ENCODE measurements at regions not wholly inside any gene's neighbourhood (a gene's known extent, or its start where the extent isn't known, plus 50 kb on each side); places are given as distances from the start of the nearest gene placed in this dataset.

DNA sequence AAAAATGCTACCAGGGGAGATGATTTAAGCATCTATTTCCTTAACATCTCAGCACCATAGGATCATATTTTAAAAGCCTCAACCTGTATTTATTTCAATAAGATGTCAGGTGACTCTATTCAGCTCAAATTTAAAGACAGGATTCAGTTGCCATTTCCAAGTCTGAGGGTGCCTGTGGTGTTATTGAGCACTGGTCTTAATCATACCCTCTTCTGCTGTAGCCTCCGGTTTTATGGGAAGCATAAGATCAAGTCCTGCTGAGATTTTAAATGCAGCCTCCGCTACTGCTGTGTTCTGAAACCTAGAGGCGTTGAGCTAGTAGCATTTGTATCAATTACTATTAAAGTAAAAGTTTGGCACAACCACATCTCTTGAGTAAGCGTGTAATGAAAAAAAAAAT lies 185.7 kb upstream of the NWD2 start:
- H3K4me2 ChIP-seq (replicated peaks; ENCODE audit: extremely low read depth, low read length, poor library complexity, severe bottlenecking), result no peak overlapping the region
- H3K36me3 ChIP-seq (replicated peaks in 1 of 2; ENCODE audit: control insufficient read depth in 1 of 2, insufficient read depth in 2 of 2, low read length in 2 of 2), result no peaks in the 10 kb centered on the region
- no peaks in the 10 kb centered on the region for H3K27me3 ChIP-seq (ENCODE audit: control insufficient read depth in 2 of 2, insufficient read depth in 2 of 2, low read length in 2 of 2)
- no peak overlapping the region for H3K9ac ChIP-seq (ENCODE audit: insufficient read depth, low read length, poor library complexity, severe bottlenecking)
- Mint-ChIP-seq H3K36me3 (no peaks in the 10 kb centered on the region), H3K27me3 (ENCODE audit: low read depth in 3 of 3) (peaks cover 0 to 3% (median 2%) of the 10 kb centered on the region in 3 donors), H3K27ac (no peak overlapping the region), H3K4me3 (no peak overlapping the region), H3K4me1 (no peaks in the 10 kb centered on the region), H3K9me3 (peaks cover 0 to 6% (median 0%) of the 10 kb centered on the region in 7 donors)
- H3K4me3 ChIP-seq (replicated peaks in 1 of 3; ENCODE audit: low read depth in 2 of 3, low read length in 3 of 3), result no peak overlapping the region
- H3K9me3 ChIP-seq (replicated peaks in 1 of 2; ENCODE audit: control insufficient read depth in 1 of 2, insufficient read depth in 1 of 2, low read length in 2 of 2), result no peaks in the 10 kb centered on the region
- H3K27ac ChIP-seq (ENCODE audit: low read depth in 1 of 2, low read length in 2 of 2), result no peak overlapping the region
- H4K20me1 ChIP-seq (ENCODE audit: insufficient read depth, low read length), result no peaks in the 10 kb centered on the region
- no peak overlapping the region for H2AFZ ChIP-seq (ENCODE audit: insufficient read depth, low read depth, low read length, poor library complexity, severe bottlenecking)
- H3K79me2 ChIP-seq (ENCODE audit: insufficient read depth, low read length), result no peaks in the 10 kb centered on the region
- 100% methylated on average over 1 of the region's 4 CpGs for WGBS (ENCODE audit: insufficient coverage)
- no peak for DNase-seq
- intact Hi-C loops (cut with micrococcal nuclease), result no loop called here
- TF ChIP-seq, protein P1, sequence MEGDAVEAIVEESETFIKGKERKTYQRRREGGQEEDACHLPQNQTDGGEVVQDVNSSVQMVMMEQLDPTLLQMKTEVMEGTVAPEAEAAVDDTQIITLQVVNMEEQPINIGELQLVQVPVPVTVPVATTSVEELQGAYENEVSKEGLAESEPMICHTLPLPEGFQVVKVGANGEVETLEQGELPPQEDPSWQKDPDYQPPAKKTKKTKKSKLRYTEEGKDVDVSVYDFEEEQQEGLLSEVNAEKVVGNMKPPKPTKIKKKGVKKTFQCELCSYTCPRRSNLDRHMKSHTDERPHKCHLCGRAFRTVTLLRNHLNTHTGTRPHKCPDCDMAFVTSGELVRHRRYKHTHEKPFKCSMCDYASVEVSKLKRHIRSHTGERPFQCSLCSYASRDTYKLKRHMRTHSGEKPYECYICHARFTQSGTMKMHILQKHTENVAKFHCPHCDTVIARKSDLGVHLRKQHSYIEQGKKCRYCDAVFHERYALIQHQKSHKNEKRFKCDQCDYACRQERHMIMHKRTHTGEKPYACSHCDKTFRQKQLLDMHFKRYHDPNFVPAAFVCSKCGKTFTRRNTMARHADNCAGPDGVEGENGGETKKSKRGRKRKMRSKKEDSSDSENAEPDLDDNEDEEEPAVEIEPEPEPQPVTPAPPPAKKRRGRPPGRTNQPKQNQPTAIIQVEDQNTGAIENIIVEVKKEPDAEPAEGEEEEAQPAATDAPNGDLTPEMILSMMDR (IDR thresholded peaks at IDR 0.05), result no peak
- no peaks in the 10 kb centered on the region for H3K4me1 ChIP-seq (ENCODE audit: control insufficient read depth in 1 of 2, insufficient read depth in 2 of 2, low read length in 2 of 2)

DNA sequence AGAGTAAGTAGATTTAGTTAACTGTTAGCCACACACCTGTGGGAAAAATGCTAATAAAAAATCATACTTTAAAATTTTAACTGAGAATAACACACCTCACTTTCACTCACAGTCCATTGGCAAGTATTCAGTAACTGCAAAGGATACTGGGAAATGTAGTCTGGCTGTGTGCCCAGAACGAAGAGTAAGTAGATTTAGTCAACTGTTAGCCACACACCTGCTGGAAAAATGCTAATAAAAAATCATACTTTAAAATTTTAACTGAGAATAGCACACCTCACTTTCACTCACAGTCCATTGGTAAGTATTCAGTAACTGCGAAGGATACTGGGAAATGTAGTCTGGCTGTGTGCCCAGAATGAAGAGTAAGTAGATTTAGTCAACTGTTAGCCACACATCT lies 178.4 kb upstream of the NWD2 start:
- intact Hi-C loops (cut with micrococcal nuclease), result no loop called here
- H3K9ac ChIP-seq (ENCODE audit: insufficient read depth, low read length, poor library complexity, severe bottlenecking), result no peak overlapping the region
- Mint-ChIP-seq H3K9me3 (peaks cover 0 to 4% (median 0%) of the 10 kb centered on the region in 7 donors), H3K36me3 (no peaks in the 10 kb centered on the region), H3K4me3 (no peak overlapping the region), H3K27ac (no peak overlapping the region), H3K4me1 (no peaks in the 10 kb centered on the region), H3K27me3 (ENCODE audit: low read depth in 3 of 3) (no peaks in the 10 kb centered on the region)
- TF ChIP-seq, protein P1 (IDR thresholded peaks at IDR 0.05), result no peak
- no peak overlapping the region for H3K27ac ChIP-seq (ENCODE audit: low read depth in 1 of 2, low read length in 2 of 2)
- no peaks in the 10 kb centered on the region for H3K27me3 ChIP-seq (ENCODE audit: control insufficient read depth in 2 of 2, insufficient read depth in 2 of 2, low read length in 2 of 2)
- DNase-seq, result no peak
- no CpG with 5 or more reads among the region's 2 CpGs for WGBS (ENCODE audit: insufficient coverage)
- no peaks in the 10 kb centered on the region for H3K79me2 ChIP-seq (ENCODE audit: insufficient read depth, low read length)
- H3K4me1 ChIP-seq (ENCODE audit: control insufficient read depth in 1 of 2, insufficient read depth in 2 of 2, low read length in 2 of 2), result no peaks in the 10 kb centered on the region
- H3K4me3 ChIP-seq (replicated peaks in 1 of 3; ENCODE audit: low read depth in 2 of 3, low read length in 3 of 3), result no peak overlapping the region
- no peak overlapping the region for H3K4me2 ChIP-seq (replicated peaks; ENCODE audit: extremely low read depth, low read length, poor library complexity, severe bottlenecking)
- H2AFZ ChIP-seq (ENCODE audit: insufficient read depth, low read depth, low read length, poor library complexity, severe bottlenecking), result no peak overlapping the region
- H3K36me3 ChIP-seq (replicated peaks in 1 of 2; ENCODE audit: control insufficient read depth in 1 of 2, insufficient read depth in 2 of 2, low read length in 2 of 2), result no peaks in the 10 kb centered on the region
- no peaks in the 10 kb centered on the region for H4K20me1 ChIP-seq (ENCODE audit: insufficient read depth, low read length)
- H3K9me3 ChIP-seq (replicated peaks in 1 of 2; ENCODE audit: control insufficient read depth in 1 of 2, insufficient read depth in 1 of 2, low read length in 2 of 2), result no peaks in the 10 kb centered on the region
